GM19452 (cell line): ENCODE measurements at regions not wholly inside any gene's neighbourhood (a gene's known extent, or its start where the extent isn't known, plus 50 kb on each side); places are given as distances from the start of the nearest gene placed in this dataset.
"Not testable (repeated sequence)": the region's sequence is repeated elsewhere in the genome, so short reads cannot be mapped to it uniquely, and the experiment has no call there.

Experiments used
- ATAC-seq: cut with Tn5 transposase; IDR thresholded peaks from one replicate; pipeline ENCODE4 v1.9.1; 2021; ENCODE audit not compliant: unreplicated experiment

DNA sequence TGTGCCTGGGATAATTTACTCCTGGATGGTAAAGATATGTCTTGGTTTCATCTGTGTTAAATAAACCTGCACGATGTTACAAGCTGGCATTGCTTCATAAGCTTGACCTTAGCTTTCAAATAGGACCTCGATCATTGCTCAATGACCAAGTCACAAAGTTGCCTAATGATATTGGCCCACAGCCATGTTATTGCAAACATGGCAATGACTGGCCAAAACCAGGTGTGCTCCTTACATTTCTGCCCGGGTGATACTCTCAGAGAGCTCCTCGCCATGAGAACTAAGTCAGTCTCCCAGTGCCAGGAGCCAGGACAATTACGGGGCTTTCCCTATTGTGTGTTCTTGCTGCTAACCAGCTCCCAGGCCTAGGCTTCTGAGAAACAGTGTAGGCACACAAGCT lies 72.5 kb upstream of the CYP1B1 start:
- no peak for ATAC-seq

DNA sequence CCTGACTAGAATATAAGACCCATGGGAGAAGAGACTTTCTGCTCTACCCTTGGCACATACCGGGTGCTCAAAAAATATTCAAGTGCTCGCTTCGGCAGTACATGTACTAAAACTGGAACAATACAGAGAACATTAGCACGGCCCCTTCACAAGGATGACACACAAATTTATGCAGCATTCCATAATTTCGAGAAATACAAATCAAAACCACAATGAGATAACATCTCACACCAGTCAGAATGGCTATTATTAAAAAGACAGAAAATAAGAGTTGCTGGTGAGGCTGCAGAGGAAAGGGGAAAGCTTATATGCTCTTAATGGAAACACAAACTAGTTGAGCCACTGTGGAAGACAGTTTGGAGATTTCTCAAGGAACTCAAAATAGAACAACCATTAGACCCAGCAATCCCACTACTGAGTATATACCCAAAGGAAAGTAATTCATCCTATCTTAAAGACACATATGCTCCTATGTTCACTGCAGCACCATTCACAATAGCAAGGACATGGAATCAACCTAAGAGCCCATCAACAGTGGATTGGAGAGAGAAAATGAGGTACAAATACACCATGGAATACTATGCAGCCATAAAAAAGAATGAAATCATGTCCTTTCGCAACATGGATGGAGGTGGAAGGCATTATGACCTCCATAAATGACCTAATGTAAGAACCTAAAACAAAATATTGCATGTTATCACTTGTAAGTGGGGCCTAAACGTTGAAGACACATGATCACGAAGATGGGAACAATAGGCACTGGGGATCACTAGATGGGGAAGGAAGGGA lies 71.6 kb upstream of the CYP1B1 start:
- ATAC-seq = no peak

DNA sequence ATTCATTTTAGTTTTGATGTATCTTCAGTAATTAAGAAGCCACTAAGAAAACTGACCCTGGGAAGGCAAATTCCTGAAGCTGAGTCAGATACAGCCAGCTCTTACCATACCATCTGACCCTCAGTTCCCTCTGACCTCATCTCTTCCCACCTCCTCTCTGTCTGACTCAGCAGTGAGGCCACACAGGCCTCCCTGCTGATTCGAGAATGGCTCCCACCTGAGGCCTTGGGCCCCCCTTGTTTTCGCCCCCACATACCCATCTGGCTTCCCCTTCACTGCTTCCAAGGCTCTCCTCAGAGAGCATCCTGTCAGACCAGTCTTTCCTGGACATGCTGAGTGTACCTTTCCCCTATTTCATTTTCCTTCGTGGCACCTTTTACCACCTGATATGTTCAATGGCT lies 71.0 kb upstream of the CYP1B1 start:
- peak; percentile 87 for ATAC-seq

DNA sequence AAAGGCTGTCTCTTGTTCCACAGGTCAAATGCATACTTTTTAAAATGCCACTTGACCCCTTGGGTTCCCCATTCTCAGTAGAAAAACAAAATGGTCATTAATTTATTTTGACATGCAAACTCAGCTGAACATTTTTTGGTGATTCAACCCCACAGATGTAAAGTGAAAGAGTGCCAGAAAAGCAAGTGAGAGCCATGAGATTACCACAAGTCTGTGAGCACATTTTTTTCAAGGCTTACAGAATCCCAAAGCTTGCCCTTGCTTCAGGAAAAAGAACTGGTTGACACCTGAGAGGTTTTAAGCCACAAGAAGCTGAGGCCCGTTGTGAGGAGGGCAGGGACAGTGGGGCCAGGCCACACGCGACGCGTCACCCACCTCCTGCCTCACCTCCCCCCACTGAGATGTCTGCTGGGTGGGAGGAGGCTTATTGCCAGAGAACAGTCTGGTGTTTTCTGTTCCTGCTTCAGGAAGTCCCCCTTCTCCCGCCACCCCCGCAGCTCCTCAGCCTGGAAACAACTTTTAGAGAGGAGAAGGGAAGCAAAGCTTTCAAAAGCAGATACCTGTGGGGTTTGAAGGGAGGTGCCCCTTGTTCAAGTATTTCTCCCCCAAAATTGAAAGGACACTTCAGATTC lies 70.4 kb upstream of the CYP1B1 start:
- peak; percentile 68 for ATAC-seq

DNA sequence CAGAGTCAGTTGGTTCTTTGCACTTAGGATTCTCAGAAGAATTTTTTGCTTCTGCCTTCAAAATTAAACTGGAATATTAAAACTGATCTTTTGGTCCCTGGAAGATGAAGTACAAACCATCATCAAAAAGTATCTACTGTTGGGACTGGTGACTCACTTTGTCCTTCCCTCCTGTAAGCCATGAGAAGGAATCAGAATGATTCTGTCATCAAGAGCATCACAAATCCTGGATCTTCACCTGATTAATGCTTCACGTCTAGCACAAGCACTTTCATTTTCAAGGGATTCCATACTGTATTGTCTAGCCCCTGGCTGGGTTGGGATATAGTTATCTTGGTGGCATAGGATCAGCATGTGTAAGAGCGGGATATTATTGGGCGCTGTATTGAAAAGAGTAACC lies 69.3 kb upstream of the CYP1B1 start:
- ATAC-seq = no peak

DNA sequence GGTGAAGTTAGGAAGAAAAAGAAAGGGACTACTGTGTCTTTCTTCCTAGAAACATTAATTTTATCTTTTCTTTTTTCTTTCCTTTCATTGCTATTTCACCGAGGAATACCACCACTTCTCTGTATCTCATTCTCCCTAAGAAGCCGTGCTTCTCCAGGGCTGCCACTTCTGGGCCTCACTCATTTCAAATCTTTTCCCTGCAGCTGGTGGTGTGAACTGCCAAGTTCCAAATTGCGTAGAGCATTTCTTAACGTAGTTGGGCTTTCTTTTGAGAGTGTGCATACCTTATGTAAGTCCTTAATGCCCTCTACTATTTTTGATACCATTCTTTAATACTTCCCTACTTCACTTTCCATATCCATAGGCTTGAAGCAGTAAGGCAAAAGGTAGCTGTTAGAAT lies 66.7 kb upstream of the CYP1B1 start:
- no peak for ATAC-seq

DNA sequence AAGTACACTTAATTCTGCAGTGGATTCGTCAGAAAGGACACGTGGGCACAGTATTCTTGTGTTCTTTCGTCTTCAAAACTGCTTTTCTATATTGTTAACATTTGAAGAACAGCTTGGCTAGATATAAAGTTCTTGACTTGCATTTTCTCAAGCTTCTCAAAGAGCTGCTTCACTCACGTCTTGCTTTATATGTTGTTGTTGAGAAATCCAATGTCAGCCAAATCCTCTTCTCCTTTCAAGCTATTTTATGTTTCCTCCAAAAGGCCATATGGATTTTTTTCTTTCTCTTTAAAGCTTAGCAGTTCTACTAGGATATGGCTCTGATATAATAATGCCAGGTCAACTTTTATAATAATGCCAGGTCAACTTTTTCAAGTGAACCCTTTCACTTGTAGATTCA lies 65.5 kb upstream of the CYP1B1 start:
- no peak for ATAC-seq

DNA sequence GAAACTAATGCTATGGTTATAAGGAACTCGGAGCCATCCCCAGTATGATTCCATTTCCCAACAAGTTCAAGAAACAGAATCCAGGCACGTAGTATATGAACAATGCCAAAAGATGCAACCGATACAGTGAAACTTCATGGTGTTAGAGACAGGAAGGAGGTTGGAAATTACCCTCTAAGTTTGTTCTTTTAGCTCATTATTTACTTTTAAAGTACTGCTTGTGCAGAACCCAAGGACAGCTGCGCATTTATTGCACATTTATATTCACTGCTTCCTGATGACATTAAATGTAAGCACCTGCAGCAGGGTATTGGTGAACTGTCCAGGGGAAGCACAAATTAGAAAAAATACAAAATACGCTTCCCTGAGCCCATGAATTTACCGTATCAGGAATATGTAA lies 63.0 kb upstream of the CYP1B1 start:
- no peak for ATAC-seq

DNA sequence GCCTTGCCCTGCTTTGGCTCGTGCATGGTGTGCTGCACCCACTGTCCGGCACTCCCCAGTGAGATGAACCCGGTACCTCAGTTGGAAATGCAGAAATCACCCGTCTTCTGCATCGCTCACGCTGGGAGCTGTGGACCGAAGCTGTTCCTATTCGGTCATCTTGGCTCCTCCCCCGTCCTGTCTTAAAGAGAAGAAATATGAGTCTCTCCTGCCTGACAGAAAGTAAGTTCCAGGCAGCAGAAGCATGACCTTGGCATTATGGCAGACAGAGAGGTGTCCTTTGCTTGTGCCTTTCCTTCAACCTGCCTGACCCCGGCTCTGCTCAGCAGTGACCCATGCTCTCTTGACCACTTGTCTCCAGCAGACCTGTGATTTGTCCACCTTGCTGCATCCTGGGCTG lies 62.5 kb upstream of the CYP1B1 start:
- ATAC-seq = no peak

DNA sequence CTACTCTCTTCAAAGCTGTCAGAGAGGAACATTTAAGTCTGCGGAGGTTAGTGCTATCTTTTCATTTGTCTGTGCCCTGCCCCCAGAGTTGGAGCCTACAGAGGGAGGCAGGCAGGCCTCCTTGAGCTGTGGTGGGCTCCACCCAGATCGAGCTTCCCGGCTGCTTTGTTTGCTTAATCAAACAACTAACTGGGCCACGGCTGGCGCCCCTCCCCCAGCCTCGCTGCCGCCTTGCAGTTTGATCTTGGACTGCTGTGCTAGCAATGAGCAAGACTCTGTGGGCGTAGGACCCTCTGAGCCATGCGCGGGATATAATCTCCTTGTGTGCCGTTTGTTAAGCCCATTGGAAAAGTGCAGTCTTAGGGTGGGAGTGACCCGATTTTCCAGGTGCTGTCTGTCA lies 62.0 kb upstream of the CYP1B1 start:
- ATAC-seq = not testable (repeated sequence)

DNA sequence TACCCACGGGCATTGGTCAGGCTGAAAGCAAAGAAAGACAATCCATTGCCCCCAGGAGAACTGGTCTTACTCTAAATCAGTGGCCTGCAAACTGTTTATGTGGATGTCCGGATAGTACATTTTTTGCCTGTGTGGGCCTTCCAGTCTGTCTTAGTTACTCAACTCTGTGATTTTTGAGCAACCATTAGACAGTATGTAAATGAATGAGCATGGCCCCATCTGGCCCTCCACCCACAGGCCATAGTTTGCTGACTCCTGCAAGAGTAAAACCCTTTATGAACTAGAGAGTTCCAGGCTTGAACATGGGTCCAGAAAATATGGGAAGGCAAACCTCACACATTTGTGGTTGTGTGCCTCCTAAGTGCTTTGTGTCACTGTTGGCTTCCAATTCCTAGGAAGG lies 55.7 kb upstream of the CYP1B1 start:
- ATAC-seq = no peak

DNA sequence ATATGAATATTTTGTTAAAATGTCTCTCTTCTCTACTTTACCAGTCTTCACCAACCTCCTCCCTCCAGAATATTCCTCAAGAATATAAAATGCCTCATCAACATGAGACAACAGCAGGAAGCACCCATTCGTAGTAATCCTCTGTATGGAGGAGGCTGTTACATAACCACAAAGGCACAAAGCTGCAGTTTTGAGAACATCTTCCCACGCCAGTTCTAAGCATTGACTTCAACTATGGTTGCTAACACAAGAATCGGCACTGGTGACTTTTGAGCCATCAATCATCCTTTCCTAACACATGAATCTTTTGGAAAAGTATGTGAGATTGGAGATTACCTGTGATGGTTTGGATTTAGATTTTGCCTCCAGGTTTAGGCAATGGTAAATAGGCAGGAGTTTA lies 54.9 kb upstream of the CYP1B1 start:
- ATAC-seq = no peak

DNA sequence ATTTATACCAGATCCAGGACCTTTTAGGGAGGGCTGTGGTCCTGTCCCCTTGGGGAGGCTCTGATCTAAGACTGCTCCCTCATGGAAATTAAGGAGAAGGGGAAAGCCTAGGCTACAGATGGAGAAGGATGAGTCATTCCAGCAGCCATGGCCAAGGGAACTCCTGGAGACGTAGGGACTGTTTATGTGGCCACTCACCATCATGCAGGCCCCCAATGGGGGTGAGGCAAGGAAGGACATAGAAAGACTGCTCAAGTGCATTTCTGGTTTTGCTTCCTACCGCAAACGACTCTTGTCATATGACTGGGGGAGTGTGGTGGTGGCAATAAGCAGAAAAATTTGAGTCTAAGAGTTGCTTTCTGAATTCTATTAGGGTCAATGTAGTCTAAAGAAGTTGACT lies 54.0 kb upstream of the CYP1B1 start:
- ATAC-seq = no peak

DNA sequence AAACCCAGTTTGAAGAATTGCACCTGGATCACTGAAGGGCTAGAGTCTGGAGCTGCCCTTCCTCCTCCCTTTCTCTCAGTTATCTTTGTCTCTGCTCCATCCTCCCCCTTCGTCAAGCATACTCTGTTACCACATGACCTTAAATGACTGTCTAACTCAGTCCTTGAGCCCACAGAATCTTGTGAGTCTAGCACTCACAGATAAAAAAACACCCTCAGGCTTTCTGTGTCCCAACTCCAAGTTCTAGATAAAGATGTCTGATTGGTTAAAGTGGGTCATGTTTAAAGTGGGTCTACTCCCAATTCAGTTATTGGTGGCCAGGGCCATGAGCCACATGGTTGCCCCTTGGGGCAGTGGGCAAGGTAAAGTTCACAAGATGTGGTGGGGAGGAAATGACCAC lies 53.5 kb upstream of the CYP1B1 start:
- ATAC-seq = no peak

DNA sequence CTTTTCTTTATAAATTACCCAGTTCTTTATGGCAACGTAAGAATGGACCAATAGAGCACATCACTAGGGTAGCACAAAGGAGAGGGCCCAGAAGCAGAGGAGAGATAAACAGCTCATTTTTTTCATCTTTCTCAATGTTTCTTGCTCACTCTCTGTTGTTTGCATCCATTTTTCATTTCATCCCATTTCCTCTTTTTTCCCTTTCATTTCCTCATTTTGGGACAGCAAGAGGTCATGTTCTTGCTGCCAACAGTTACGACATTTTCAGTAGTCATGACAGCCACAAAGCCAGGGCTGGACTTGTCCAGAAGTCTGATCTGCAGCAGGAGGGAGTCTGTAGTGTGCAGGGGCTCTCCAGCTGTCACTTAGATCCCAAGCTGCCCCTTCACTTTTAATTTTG lies 52.7 kb upstream of the CYP1B1 start:
- ATAC-seq = peak; percentile 58

DNA sequence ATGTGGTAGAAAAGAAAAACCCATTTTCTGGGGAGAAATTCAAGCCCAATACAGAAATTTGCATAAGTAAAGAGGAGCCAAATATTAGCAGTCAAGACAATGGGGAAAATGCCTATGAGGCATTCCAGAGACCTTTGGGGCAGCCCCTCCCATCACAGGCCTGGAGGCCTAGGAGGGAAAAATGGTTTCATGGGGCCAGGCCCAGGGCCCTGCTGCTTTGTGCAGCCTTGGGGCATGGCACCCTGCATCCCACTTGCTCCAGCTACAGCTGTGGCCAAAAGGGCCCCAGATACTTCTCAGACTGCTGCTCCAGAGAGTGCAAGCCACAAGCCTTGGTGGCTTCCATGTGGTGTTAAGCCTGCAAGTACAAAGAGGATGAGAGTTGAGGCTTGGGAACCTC lies 51.3 kb upstream of the CYP1B1 start:
- ATAC-seq = no peak

DNA sequence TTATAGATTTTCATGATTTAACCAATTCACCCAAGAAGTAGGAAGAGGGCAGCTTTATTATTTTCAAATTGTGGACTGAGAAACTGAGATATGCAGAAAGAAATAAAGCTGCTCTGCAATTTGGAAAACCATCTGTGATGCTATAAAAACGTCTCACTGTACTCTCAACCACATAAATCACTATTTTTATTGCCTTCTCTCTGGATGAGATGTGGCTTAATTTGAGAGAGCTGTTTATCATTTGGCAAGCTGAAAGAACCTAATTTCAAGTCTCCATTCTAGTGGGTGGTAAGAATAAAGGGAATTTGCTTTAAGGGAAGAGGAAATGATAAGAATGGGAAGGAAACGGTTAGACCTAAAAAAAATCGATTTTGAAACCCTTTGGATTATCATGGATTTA lies 49.9 kb upstream of the CYP1B1 start:
- ATAC-seq = no peak
